Heart left ventricle (tissue), 16 donors: ENCODE measurements at regions not wholly inside any gene's neighbourhood (a gene's known extent, or its start where the extent isn't known, plus 50 kb on each side); places are given as distances from the start of the nearest gene placed in this dataset.

ENCODE experiments used
- ATAC-seq, 4 donors: fragments of 200-7000 bp; cut with Tn5 transposase; one replicate each; pipeline ENCODE4 v1.9.1; 2020 to 2022; ENCODE audit warnings: moderate library complexity in 4 of 4, mild to moderate bottlenecking in 3 of 4, moderate number of reproducible peaks in 1 of 4
- DNase-seq, 5 donors: peaks; one replicate each; pipeline ENCODE4 v3.0.0-alpha.2; 2020
- H3K27ac ChIP-seq, 12 donors: fragments of 200-600 bp; sonication (generic) in 4 of 12; one replicate each; pipeline versions ENCODE4 v1.5.0 to v1.8.0; 2016 to 2022; ENCODE audit warnings: mild to moderate bottlenecking in 2 of 12
- H3K27me3 ChIP-seq, 9 donors: fragments of 200-600 bp; sonication (generic) in 2 of 9; one replicate each; pipeline versions ENCODE4 v1.5.1 to v1.8.0; 2016 to 2022; ENCODE audit warnings: mild to moderate bottlenecking in 3 of 9
- H3K36me3 ChIP-seq, 9 donors: fragments of 200-600 bp; sonication (generic) in 2 of 9; one replicate each; pipeline versions ENCODE4 v1.5.0 to v1.8.0; 2018 to 2022; ENCODE audit warnings: mild to moderate bottlenecking in 2 of 9
- H3K4me1 ChIP-seq, 12 donors: fragments of 200-600 bp; sonication (generic) in 4 of 12; one replicate each; pipeline versions ENCODE4 v1.5.0 to v1.8.0; 2016 to 2022; ENCODE audit warnings: mild to moderate bottlenecking in 3 of 12
- H3K4me3 ChIP-seq, 12 donors: fragments of 200-600 bp; sonication (generic) in 4 of 12; one replicate each; pipeline versions ENCODE4 v1.5.0 to v1.8.0; 2017 to 2022; ENCODE audit warnings: mild to moderate bottlenecking in 9 of 12, moderate library complexity in 4 of 12
- H3K9me3 ChIP-seq, 12 donors: fragments of 200-600 bp; sonication (generic) in 4 of 12; one replicate each; pipeline versions ENCODE4 v1.5.0 to v1.8.0; 2016 to 2022; ENCODE audit warnings: mild to moderate bottlenecking in 1 of 12
- POLR2A ChIP-seq, 2 donors: fragments of 450-650 bp; IDR thresholded peaks; one replicate each; pipeline ENCODE4 v1.6.1; 2017; ENCODE audit warnings: antibody characterized with exemption in 2 of 2, mild to moderate bottlenecking in 2 of 2, moderate library complexity in 2 of 2
- WGBS, 4 donors: extraction: QIAGEN DNeasy Blood & Tissue Kit in 2 of 4; methylation state at CpG; one replicate each; pipeline versions ENCODE4 v1.1.5 to v1.1.7; 2013 to 2018; 5-methylcytosine and 5-hydroxymethylcytosine counted together
- intact Hi-C, 10 donors: fragments of 100-400 bp; cut with DNase I; formaldehyde crosslinking; loops; one replicate each; pipeline versions ENCODE4 v1.11.1 to v1.14.2; 2022
- TF ChIP-seq, protein P1 (sequence below), 12 donors: fragments of 200-600 bp; sonication (generic) in 4 of 12; IDR thresholded peaks; one replicate each; pipeline versions ENCODE4 v1.5.0 to v1.8.0; 2018 to 2022; ENCODE audit warnings: antibody characterized with exemption in 12 of 12, mild to moderate bottlenecking in 5 of 12
- donor health status: ischemic (EF 13 %, LVEDD 7.1; RV severe dilation, severe dysfunction).
- donor health status: healthy with polysubstance abuse.
- donor health status: DM: no; HTN: yes; CAD: no.
- donor health status: DM: no; HTN: no; CAD: no.
- donor health status: ischemic (EF 25% LVEDD 6.9; RV normal size, moderate dysfunction).
- donor health status: ischemic (EF 25% LVEDD 5.7; RV mildly dilated, moderate dysfunction).
- donor health status: healthy.
- donor health status: DM: yes; HTN: yes; CAD: no.
- donor health status: ischemic (EF 35%, LVEDD 5.7; RV mildly dilated, moderate dysfunction).
- donor health status: nonischemic (EF 11% LVEDD 7.7; RV severe dilation, severe dysfunction).
- donor health status: DM: yes; HTN: yes; CAD: no.
- donor health status: PGD.
- donor health status: ischemic (EF 29% LVEDD 5.4; RV normal size, mild dysfunction).
- donor health status: nonischemic (EF 23%, LVEDD 6.1; RV moderate dilation, normal function).

GRCh38 chr20:33940666-33941065, 53.0 kb upstream of the RALY start:
- WGBS, 4 donors = 95 to 98% (median 96%) methylated on average over 3 of the region's 3 CpGs
- no peak overlapping the region for H3K4me3 ChIP-seq
- H3K27ac ChIP-seq = no peak overlapping the region
- H3K4me1 ChIP-seq = no peaks in the 10 kb centered on the region
- DNase-seq (no peak), ATAC-seq (no peak)
- intact Hi-C loops = no loop called here
- H3K36me3 ChIP-seq = no peaks in the 10 kb centered on the region
- TF ChIP-seq, protein P1, sequence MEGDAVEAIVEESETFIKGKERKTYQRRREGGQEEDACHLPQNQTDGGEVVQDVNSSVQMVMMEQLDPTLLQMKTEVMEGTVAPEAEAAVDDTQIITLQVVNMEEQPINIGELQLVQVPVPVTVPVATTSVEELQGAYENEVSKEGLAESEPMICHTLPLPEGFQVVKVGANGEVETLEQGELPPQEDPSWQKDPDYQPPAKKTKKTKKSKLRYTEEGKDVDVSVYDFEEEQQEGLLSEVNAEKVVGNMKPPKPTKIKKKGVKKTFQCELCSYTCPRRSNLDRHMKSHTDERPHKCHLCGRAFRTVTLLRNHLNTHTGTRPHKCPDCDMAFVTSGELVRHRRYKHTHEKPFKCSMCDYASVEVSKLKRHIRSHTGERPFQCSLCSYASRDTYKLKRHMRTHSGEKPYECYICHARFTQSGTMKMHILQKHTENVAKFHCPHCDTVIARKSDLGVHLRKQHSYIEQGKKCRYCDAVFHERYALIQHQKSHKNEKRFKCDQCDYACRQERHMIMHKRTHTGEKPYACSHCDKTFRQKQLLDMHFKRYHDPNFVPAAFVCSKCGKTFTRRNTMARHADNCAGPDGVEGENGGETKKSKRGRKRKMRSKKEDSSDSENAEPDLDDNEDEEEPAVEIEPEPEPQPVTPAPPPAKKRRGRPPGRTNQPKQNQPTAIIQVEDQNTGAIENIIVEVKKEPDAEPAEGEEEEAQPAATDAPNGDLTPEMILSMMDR (IDR thresholded peaks at IDR 0.05) = no peak
- TF ChIP-seq POLR2A (IDR thresholded peaks at IDR 0.05) = no peak
- H3K27me3 ChIP-seq = no peaks in the 10 kb centered on the region
- H3K9me3 ChIP-seq = no peaks in the 10 kb centered on the region
